SK-N-SH treated with all-trans-retinoic acid at 6 μM for 48 hours (cell line): ENCODE measurements at regions not wholly inside any gene's neighbourhood (a gene's known extent, or its start where the extent isn't known, plus 50 kb on each side); places are given as distances from the start of the nearest gene placed in this dataset.

Source experiments
- ATAC-seq: fragments of 200-7000 bp; cut with Tn5 transposase; 3 replicates; pipeline ENCODE4 v1.9.1; 2020; ENCODE audit warnings: mild to moderate bottlenecking, moderate library complexity
- ARNTL ChIP-seq: fragments of 450-650 bp; formaldehyde crosslinking; IDR thresholded peaks from 2 replicates; pipeline ENCODE4 v1.5.0; 2020; ENCODE audit warnings: low read depth, mild to moderate bottlenecking, moderate library complexity, borderline replicate concordance
- BACH2 ChIP-seq: fragments of 250-450 bp; sonication (Bioruptor Pico); IDR thresholded peaks from 2 replicates; pipeline ENCODE4 v1.9.0; 2021; ENCODE audit warnings: mild to moderate bottlenecking, borderline replicate concordance
- CSDC2 ChIP-seq: fragments of 250-450 bp; sonication (Bioruptor Pico); IDR thresholded peaks from 2 replicates; pipeline ENCODE4 v1.5.0; 2020; ENCODE audit warnings: mild to moderate bottlenecking, moderate library complexity
- ESRRG ChIP-seq: fragments of 250-450 bp; sonication (Bioruptor Pico); IDR thresholded peaks from 2 replicates; pipeline ENCODE4 v1.6.1; 2021; ENCODE audit warnings: mild to moderate bottlenecking
- GLIS3 ChIP-seq: fragments of 250-450 bp; sonication (Bioruptor Pico); IDR thresholded peaks from 2 replicates; pipeline ENCODE4 v1.5.0; 2020; ENCODE audit warnings: mild to moderate bottlenecking, moderate library complexity
- ISL1 ChIP-seq: fragments of 250-450 bp; sonication (Bioruptor Pico); IDR thresholded peaks from 2 replicates; pipeline ENCODE4 v2.1.2; 2022; ENCODE audit warnings: mild to moderate bottlenecking, moderate library complexity
- OSR1 ChIP-seq: fragments of 250-450 bp; sonication (Bioruptor Pico); IDR thresholded peaks from 2 replicates; pipeline ENCODE4 v1.8.0; 2022; ENCODE audit warnings: moderate library complexity, mild to moderate bottlenecking, inconsistent platforms
- PPARA ChIP-seq: fragments of 250-450 bp; sonication (Bioruptor Pico); IDR thresholded peaks from 2 replicates; pipeline ENCODE4 v1.5.0; 2020; ENCODE audit warnings: mild to moderate bottlenecking, borderline replicate concordance
- RARB ChIP-seq: fragments of 250-450 bp; sonication (Bioruptor Pico); IDR thresholded peaks from 2 replicates; pipeline ENCODE4 v1.8.0; 2021; ENCODE audit warnings: mild to moderate bottlenecking, moderate library complexity
- SNAI2 ChIP-seq: fragments of 250-450 bp; sonication (Bioruptor Pico); IDR thresholded peaks from 2 replicates; pipeline ENCODE4 v1.5.0; 2020; ENCODE audit warnings: mild to moderate bottlenecking, moderate library complexity
- TCF4 ChIP-seq: fragments of 250-450 bp; sonication (Bioruptor Pico); IDR thresholded peaks from 2 replicates; pipeline ENCODE4 v1.8.0; 2021; ENCODE audit warnings: mild to moderate bottlenecking, moderate library complexity, borderline replicate concordance
- TOX ChIP-seq: fragments of 250-450 bp; sonication (Bioruptor Pico); IDR thresholded peaks from 2 replicates; pipeline ENCODE4 v1.8.0; 2021; ENCODE audit warnings: mild to moderate bottlenecking, moderate library complexity, borderline replicate concordance
- ZC3H10 ChIP-seq: fragments of 250-450 bp; sonication (Bioruptor Pico); IDR thresholded peaks from 2 replicates; pipeline ENCODE4 v1.5.1; 2021; ENCODE audit warnings: mild to moderate bottlenecking, moderate library complexity
- ZFP3 ChIP-seq: fragments of 250-450 bp; sonication (Bioruptor Pico); IDR thresholded peaks from 2 replicates; pipeline ENCODE4 v1.5.0; 2020; ENCODE audit warnings: mild to moderate bottlenecking, moderate library complexity
- ZFP30 ChIP-seq: fragments of 450-650 bp; formaldehyde crosslinking; IDR thresholded peaks from 2 replicates; pipeline ENCODE4 v1.5.0; 2022; ENCODE audit warnings: mild to moderate bottlenecking, moderate library complexity
- ZNF565 ChIP-seq: fragments of 450-650 bp; formaldehyde crosslinking; conservative IDR thresholded peaks from 2 replicates; pipeline ENCODE4 v1.5.0; 2020; ENCODE audit warnings: low read depth, mild to moderate bottlenecking, moderate library complexity
- ZNF8 ChIP-seq: fragments of 450-650 bp; formaldehyde crosslinking; IDR thresholded peaks from 2 replicates; pipeline ENCODE4 v1.5.0; 2020; ENCODE audit warnings: mild to moderate bottlenecking, moderate library complexity
- TF ChIP-seq, protein P1 (sequence below): fragments of 250-450 bp; sonication (Bioruptor Pico); IDR thresholded peaks from 2 replicates; pipeline ENCODE4 v1.8.0; 2021; ENCODE audit warnings: low read depth, mild to moderate bottlenecking, moderate library complexity, borderline replicate concordance
- TF ChIP-seq, protein P2 (sequence below): fragments of 250-450 bp; sonication (Bioruptor Pico); IDR thresholded peaks from 2 replicates; pipeline ENCODE4 v1.8.0; 2020; ENCODE audit warnings: mild to moderate bottlenecking, moderate library complexity, borderline replicate concordance
- TF ChIP-seq, protein P3 (sequence below): fragments of 250-450 bp; sonication (Bioruptor Pico); IDR thresholded peaks from 2 replicates; pipeline ENCODE4 v1.5.1; 2021; ENCODE audit warnings: mild to moderate bottlenecking, moderate library complexity
- TF ChIP-seq, protein P4 (sequence below): fragments of 250-450 bp; sonication (Bioruptor Pico); IDR thresholded peaks from 2 replicates; pipeline ENCODE4 v1.5.1; 2020; ENCODE audit warnings: low read depth, mild to moderate bottlenecking, moderate library complexity

DNA sequence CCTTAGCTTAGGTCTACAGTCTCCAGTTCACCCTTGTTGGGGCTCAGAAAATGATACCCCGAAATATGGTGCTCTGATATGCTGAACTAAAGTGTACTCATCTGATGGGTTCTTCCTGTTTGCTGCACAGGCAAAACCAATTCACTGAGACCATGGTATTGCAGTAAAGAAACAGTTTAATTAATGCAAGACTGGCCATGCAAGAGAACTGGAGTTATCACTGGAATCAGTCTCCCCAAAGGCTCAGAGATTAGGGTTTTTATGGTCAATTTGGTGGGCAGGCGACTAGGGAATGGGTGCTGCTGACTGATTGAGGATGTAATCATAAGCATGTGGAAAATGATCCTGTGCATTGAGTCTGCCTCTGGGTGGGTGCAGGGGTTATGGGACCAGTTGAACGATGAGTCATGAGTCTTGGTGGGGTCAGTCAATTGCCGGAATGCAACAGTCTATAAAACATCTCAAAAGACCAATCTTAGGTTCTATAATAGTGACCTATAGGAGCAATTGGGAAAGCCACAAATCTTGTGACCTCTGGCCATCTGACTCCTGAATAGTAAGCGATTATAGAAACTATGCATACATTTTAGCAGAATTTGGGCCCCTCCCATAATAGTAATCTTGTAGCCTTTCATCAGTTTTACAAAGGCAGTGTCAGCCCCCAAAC is 113.0 kb upstream of the ANKRD55 start:
- ATAC-seq: no peak
- TF ChIP-seq SNAI2 (CRISPR knock-in tag) (no peak), PPARA (CRISPR knock-in tag) (no peak), ESRRG (CRISPR knock-in tag) (no peak), ZC3H10 (CRISPR knock-in tag) (no peak), GLIS3 (CRISPR knock-in tag) (no peak), TCF4 (CRISPR knock-in tag) (no peak), OSR1 (CRISPR knock-in tag) (no peak), ISL1 (CRISPR knock-in tag) (no peak), ZNF565 (no peak), ZFP3 (CRISPR knock-in tag) (no peak)

DNA sequence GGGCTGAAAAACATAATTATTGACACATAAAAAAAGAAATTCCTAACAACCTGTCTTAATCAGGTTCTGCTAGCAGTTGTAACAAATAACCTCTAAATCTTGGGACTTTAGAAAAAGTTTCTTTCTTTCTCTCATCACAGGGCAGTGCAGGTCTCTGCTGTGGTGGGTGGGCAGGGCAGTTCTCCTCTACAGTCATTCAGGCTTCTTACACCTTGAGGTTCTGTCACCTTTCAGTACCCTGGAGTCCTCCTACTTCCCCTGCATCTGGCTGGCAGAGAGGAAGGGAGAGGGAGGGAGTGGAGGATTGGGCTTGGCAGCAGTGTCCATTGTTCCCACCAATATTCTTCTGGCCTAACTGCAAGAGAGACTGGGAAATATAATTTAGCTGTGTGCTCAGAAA is 112.2 kb upstream of the ANKRD55 start:
- TF ChIP-seq ISL1 (CRISPR knock-in tag) (no peak), ZFP30 (no peak), RARB (CRISPR knock-in tag) (no peak), TOX (CRISPR knock-in tag) (no peak), GLIS3 (CRISPR knock-in tag) (no peak), ZNF8 (CRISPR knock-in tag) (no peak), BACH2 (CRISPR knock-in tag) (no peak), ZNF565 (no peak), ARNTL (CRISPR knock-in tag) (no peak), CSDC2 (no peak), PPARA (CRISPR knock-in tag) (no peak)
- TF ChIP-seq, protein P1, sequence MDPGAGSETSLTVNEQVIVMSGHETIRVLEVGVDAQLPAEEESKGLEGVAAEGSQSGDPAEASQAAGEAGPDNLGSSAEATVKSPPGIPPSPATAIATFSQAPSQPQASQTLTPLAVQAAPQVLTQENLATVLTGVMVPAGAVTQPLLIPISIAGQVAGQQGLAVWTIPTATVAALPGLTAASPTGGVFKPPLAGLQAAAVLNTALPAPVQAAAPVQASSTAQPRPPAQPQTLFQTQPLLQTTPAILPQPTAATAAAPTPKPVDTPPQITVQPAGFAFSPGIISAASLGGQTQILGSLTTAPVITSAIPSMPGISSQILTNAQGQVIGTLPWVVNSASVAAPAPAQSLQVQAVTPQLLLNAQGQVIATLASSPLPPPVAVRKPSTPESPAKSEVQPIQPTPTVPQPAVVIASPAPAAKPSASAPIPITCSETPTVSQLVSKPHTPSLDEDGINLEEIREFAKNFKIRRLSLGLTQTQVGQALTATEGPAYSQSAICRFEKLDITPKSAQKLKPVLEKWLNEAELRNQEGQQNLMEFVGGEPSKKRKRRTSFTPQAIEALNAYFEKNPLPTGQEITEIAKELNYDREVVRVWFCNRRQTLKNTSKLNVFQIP (CRISPR knock-in tag): no peak
- TF ChIP-seq, protein P2, sequence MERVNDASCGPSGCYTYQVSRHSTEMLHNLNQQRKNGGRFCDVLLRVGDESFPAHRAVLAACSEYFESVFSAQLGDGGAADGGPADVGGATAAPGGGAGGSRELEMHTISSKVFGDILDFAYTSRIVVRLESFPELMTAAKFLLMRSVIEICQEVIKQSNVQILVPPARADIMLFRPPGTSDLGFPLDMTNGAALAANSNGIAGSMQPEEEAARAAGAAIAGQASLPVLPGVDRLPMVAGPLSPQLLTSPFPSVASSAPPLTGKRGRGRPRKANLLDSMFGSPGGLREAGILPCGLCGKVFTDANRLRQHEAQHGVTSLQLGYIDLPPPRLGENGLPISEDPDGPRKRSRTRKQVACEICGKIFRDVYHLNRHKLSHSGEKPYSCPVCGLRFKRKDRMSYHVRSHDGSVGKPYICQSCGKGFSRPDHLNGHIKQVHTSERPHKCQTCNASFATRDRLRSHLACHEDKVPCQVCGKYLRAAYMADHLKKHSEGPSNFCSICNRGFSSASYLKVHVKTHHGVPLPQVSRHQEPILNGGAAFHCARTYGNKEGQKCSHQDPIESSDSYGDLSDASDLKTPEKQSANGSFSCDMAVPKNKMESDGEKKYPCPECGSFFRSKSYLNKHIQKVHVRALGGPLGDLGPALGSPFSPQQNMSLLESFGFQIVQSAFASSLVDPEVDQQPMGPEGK (CRISPR knock-in tag): no peak
- TF ChIP-seq, protein P3, sequence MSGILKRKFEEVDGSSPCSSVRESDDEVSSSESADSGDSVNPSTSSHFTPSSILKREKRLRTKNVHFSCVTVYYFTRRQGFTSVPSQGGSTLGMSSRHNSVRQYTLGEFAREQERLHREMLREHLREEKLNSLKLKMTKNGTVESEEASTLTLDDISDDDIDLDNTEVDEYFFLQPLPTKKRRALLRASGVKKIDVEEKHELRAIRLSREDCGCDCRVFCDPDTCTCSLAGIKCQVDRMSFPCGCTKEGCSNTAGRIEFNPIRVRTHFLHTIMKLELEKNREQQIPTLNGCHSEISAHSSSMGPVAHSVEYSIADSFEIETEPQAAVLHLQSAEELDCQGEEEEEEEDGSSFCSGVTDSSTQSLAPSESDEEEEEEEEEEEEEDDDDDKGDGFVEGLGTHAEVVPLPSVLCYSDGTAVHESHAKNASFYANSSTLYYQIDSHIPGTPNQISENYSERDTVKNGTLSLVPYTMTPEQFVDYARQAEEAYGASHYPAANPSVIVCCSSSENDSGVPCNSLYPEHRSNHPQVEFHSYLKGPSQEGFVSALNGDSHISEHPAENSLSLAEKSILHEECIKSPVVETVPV (CRISPR knock-in tag): no peak
- ATAC-seq: no peak

DNA sequence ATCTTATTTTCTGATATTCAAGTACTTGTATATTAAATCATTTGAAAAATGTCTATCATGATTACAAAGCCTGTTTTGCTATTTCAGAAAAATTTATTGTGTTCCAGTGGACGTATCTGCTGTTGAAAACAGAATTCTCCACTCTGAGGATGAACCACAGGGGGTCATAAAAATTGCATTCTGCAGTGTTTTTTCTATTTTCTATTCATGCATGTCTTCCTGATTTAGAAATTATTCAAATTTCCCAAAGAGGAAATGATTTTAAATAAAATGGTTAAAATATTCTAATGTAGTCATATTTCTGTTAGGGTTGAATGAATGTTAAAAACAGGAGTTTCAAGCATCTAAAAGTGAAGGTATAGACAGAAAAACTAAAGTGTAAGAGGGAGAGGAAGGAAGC is 111.5 kb upstream of the ANKRD55 start:
- ATAC-seq: no peak

More for the DNA sequence above, 111.5 kb upstream of the ANKRD55 start:
- no peak for TF ChIP-seq RARB (CRISPR knock-in tag)
- TF ChIP-seq, protein P3 (CRISPR knock-in tag): no peak
- TF ChIP-seq ZNF565: no peak
- TF ChIP-seq ZC3H10 (CRISPR knock-in tag): no peak
- TF ChIP-seq, protein P1 (CRISPR knock-in tag): no peak
- TF ChIP-seq, protein P2 (CRISPR knock-in tag): no peak
- TF ChIP-seq ISL1 (CRISPR knock-in tag): no peak
- TF ChIP-seq ZNF8 (CRISPR knock-in tag): no peak
- no peak for TF ChIP-seq ESRRG (CRISPR knock-in tag)
- TF ChIP-seq, protein P4, sequence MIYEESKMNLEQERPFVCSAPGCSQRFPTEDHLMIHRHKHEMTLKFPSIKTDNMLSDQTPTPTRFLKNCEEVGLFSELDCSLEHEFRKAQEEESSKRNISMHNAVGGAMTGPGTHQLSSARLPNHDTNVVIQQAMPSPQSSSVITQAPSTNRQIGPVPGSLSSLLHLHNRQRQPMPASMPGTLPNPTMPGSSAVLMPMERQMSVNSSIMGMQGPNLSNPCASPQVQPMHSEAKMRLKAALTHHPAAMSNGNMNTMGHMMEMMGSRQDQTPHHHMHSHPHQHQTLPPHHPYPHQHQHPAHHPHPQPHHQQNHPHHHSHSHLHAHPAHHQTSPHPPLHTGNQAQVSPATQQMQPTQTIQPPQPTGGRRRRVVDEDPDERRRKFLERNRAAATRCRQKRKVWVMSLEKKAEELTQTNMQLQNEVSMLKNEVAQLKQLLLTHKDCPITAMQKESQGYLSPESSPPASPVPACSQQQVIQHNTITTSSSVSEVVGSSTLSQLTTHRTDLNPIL (CRISPR knock-in tag): no peak
- TF ChIP-seq, all 23 proteins: peak for 0
